Hepatocyte (in vitro differentiated cells): ENCODE measurements at regions not wholly inside any gene's neighbourhood (a gene's known extent, or its start where the extent isn't known, plus 50 kb on each side); places are given as distances from the start of the nearest gene placed in this dataset.

Source experiments
- DNase-seq: peaks from one replicate; pipeline ENCODE4 v3.0.0-alpha.2; 2016; ENCODE audit warnings: low spot score
- H2AFZ ChIP-seq: fragments of 200-600 bp; sonication (generic); 2 replicates; pipeline ENCODE4 v1.6.0; 2016; ENCODE audit warnings: antibody characterized with exemption, mild to moderate bottlenecking
- H3K27ac ChIP-seq: fragments of 200-600 bp; sonication (generic); 2 replicates; pipeline ENCODE4 v1.5.1; 2016; ENCODE audit warnings: mild to moderate bottlenecking
- H3K27me3 ChIP-seq: fragments of 200-600 bp; sonication (generic); 2 replicates; pipeline ENCODE4 v1.6.1; 2016
- H3K36me3 ChIP-seq: fragments of 200-600 bp; sonication (generic); replicated peaks from 2 replicates; pipeline ENCODE4 v1.5.1; 2016; ENCODE audit warnings: low read depth; ENCODE audit not compliant: insufficient read depth
- H3K4me1 ChIP-seq: fragments of 200-600 bp; sonication (generic); 2 replicates; pipeline ENCODE4 v1.5.1; 2016; ENCODE audit warnings: mild to moderate bottlenecking, moderate library complexity; ENCODE audit not compliant: insufficient read depth
- H3K4me2 ChIP-seq: fragments of 200-600 bp; sonication (generic); 2 replicates; pipeline ENCODE4 v1.6.0; 2016
- H3K4me3 ChIP-seq: fragments of 200-600 bp; sonication (generic); 2 replicates; pipeline ENCODE4 v1.5.1; 2016; ENCODE audit warnings: mild to moderate bottlenecking
- H3K79me2 ChIP-seq: fragments of 200-600 bp; sonication (generic); 2 replicates; pipeline ENCODE4 v1.6.0; 2017; ENCODE audit warnings: mild to moderate bottlenecking
- H3K9me2 ChIP-seq: fragments of 200-600 bp; sonication (generic); replicated peaks from 2 replicates; pipeline ENCODE4 v1.6.0; 2017; ENCODE audit warnings: mild to moderate bottlenecking; ENCODE audit not compliant: insufficient read depth
- H3K9me3 ChIP-seq: fragments of 200-600 bp; sonication (generic); 2 replicates; pipeline ENCODE4 v1.5.1; 2016; ENCODE audit warnings: low read depth, mild to moderate bottlenecking
- H4K20me1 ChIP-seq: fragments of 200-600 bp; sonication (generic); 2 replicates; pipeline ENCODE4 v1.6.0; 2016; ENCODE audit warnings: mild to moderate bottlenecking; ENCODE audit not compliant: insufficient read depth, poor library complexity, severe bottlenecking
- EZH2 ChIP-seq: fragments of 200-600 bp; sonication (generic); IDR thresholded peaks from 2 replicates; pipeline ENCODE4 v1.6.1; 2016; ENCODE audit warnings: antibody characterized with exemption, mild to moderate bottlenecking, borderline replicate concordance
- EZH2phosphoT487 ChIP-seq: fragments of 200-600 bp; sonication (generic); IDR thresholded peaks from one replicate; pipeline ENCODE4 v1.6.1; 2018; ENCODE audit warnings: antibody characterized with exemption, mild to moderate bottlenecking, low read depth, moderate library complexity; ENCODE audit not compliant: unreplicated experiment, severe bottlenecking
- WGBS: methylation state at CpG from one replicate; pipeline ENCODE4 v1.1.6; 2016; ENCODE audit warnings: low lambda C conversion rate; ENCODE audit errors: missing lambda C conversion rate; 5-methylcytosine and 5-hydroxymethylcytosine counted together
- TF ChIP-seq, protein P1 (sequence below): fragments of 200-600 bp; sonication (generic); IDR thresholded peaks from 2 replicates; pipeline ENCODE4 v1.5.1; 2016; ENCODE audit warnings: antibody characterized with exemption, mild to moderate bottlenecking; ENCODE audit not compliant: poor library complexity

DNA sequence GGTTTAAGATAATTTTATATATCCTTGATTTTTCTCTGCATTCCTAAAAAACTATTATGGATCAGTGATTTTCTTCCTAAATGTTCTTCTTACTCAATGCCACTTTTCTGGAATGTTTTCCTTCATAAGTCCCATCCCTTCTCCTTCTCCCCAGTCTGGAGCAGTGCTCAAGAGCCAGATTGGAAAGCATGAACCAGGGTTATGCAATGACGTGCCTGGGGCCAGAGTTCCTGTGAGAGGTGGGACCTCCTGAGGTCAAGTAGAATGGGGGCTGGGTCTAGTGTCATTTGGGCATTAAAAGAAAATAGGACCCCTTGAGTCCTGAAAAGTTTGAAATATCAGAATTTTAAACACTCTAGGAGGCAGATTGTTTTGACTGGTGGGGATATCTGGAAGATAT is 132.0 kb upstream of the NPY start:
- DNase-seq: no peak
- WGBS: 50% methylated on average over 1 of the region's 1 CpG
- no peaks in the 10 kb centered on the region for H4K20me1 ChIP-seq
- TF ChIP-seq, protein P1, sequence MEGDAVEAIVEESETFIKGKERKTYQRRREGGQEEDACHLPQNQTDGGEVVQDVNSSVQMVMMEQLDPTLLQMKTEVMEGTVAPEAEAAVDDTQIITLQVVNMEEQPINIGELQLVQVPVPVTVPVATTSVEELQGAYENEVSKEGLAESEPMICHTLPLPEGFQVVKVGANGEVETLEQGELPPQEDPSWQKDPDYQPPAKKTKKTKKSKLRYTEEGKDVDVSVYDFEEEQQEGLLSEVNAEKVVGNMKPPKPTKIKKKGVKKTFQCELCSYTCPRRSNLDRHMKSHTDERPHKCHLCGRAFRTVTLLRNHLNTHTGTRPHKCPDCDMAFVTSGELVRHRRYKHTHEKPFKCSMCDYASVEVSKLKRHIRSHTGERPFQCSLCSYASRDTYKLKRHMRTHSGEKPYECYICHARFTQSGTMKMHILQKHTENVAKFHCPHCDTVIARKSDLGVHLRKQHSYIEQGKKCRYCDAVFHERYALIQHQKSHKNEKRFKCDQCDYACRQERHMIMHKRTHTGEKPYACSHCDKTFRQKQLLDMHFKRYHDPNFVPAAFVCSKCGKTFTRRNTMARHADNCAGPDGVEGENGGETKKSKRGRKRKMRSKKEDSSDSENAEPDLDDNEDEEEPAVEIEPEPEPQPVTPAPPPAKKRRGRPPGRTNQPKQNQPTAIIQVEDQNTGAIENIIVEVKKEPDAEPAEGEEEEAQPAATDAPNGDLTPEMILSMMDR: no peak
- TF ChIP-seq EZH2: no peak
- no peak for TF ChIP-seq EZH2phosphoT487
- peaks cover 4% of the 10 kb centered on the region for H3K9me3 ChIP-seq
- H2AFZ ChIP-seq: no peak overlapping the region
- H3K4me2 ChIP-seq: no peak overlapping the region
- no peak overlapping the region for H3K4me3 ChIP-seq
- H3K27ac ChIP-seq: peak overlapping the region; percentile 88
- H3K4me1 ChIP-seq: peaks cover 7% of the 10 kb centered on the region
- H3K27me3 ChIP-seq: no peaks in the 10 kb centered on the region
- no peaks in the 10 kb centered on the region for H3K36me3 ChIP-seq
- no peaks in the 10 kb centered on the region for H3K9me2 ChIP-seq
- no peaks in the 10 kb centered on the region for H3K79me2 ChIP-seq

DNA sequence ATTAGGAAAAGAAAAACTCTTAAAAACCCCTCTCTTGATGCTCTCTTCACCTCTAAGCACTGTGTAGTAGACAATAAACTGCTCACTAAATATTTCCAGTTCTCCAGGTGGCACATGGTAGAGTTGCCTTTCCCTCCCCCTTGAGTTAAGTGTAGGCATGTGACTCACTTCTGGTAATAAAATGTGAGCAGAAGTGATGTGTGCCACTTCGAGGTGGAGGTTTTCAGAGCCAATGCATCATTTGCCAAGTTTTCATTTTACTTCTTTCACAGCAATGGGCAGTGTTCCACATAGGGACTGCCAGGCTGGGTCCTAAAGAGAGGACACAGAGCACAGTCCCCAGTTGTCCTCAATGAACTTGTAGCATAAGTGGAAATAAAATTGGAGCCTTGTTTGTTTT is 131.6 kb upstream of the NPY start:
- TF ChIP-seq, protein P1: no peak
- TF ChIP-seq EZH2: no peak
- TF ChIP-seq EZH2phosphoT487: no peak
- H4K20me1 ChIP-seq: no peaks in the 10 kb centered on the region
- 48% methylated on average over 1 of the region's 1 CpG for WGBS
- H3K9me3 ChIP-seq: peaks cover 4% of the 10 kb centered on the region
- H3K27me3 ChIP-seq: no peaks in the 10 kb centered on the region
- peaks cover 7% of the 10 kb centered on the region for H3K4me1 ChIP-seq
- DNase-seq: peak; percentile 47
- H3K4me3 ChIP-seq: no peak overlapping the region
- peak overlapping the region; percentile 39 for H3K4me2 ChIP-seq
- H2AFZ ChIP-seq: no peak overlapping the region
- H3K36me3 ChIP-seq: no peaks in the 10 kb centered on the region
- H3K9me2 ChIP-seq: no peaks in the 10 kb centered on the region
- H3K79me2 ChIP-seq: no peaks in the 10 kb centered on the region
- peak overlapping the region; percentile 88 for H3K27ac ChIP-seq

DNA sequence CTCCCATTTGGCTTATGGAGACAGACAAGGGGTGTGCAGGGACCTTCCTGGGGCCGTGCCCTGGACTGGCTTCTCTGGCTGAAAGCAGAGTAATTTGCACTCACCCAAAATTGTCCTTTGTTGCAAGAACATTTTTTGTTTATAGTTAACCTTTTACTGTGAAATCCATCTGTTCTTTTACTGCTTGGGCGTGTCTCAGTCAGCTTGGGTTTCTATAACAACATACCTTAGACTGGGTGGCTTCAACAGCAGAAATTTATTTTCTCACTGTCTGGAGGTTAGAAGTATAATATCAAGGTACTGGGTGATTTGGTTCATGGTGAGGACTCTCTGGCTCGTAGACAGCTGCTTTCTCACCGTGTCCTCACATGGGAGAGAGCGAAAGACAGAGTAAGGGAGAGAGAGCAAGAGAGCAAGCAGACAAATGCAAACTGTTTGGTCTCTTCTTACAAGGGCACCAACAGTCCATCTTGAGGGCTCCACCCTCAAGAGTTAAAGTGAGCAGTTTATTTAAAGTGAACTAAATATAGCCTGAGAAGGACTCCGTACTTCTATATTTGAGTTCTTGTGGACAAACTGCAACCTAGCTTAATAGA is 131.0 kb upstream of the NPY start:
- peak overlapping the region; percentile 23 for H2AFZ ChIP-seq
- peaks cover 7% of the 10 kb centered on the region for H3K4me1 ChIP-seq
- 56% methylated on average over 6 of the region's 6 CpGs for WGBS
- H3K79me2 ChIP-seq: no peaks in the 10 kb centered on the region
- no peaks in the 10 kb centered on the region for H4K20me1 ChIP-seq
- H3K27me3 ChIP-seq: no peaks in the 10 kb centered on the region
- peak overlapping the region; percentile 88 for H3K27ac ChIP-seq
- peak overlapping the region; percentile 39 for H3K4me2 ChIP-seq
- no peak for DNase-seq
- H3K9me3 ChIP-seq: peaks cover 4% of the 10 kb centered on the region
- H3K4me3 ChIP-seq: no peak overlapping the region
- TF ChIP-seq, protein P1: no peak
- TF ChIP-seq EZH2phosphoT487: no peak
- no peak for TF ChIP-seq EZH2
- H3K36me3 ChIP-seq: no peaks in the 10 kb centered on the region
- H3K9me2 ChIP-seq: no peaks in the 10 kb centered on the region

DNA sequence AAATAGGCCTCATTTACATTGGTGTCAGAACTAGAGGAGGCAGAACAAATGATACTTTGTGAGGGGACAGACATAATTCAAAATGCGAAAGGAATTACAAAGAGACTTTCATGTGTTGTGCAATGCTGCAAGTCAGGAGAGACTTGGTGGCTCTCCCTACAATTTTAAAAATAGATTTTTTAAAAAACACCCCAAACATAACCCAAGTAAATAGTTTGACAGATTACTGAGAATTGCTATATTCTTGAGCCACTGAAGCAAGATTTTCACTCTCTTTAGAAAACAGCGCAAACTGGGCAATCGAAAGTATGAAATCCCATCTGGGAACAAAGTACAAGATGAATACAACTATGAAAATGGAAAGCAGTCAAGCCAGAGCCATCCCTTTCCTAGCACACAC is 126.3 kb upstream of the NPY start:
- no peak overlapping the region for H3K4me2 ChIP-seq
- H3K27ac ChIP-seq: no peak overlapping the region
- H3K9me2 ChIP-seq: no peaks in the 10 kb centered on the region
- H3K27me3 ChIP-seq: no peaks in the 10 kb centered on the region
- H3K79me2 ChIP-seq: no peaks in the 10 kb centered on the region
- no peak for DNase-seq
- H3K36me3 ChIP-seq: no peaks in the 10 kb centered on the region
- WGBS: 97% methylated on average over 3 of the region's 3 CpGs
- H4K20me1 ChIP-seq: no peaks in the 10 kb centered on the region
- H3K4me1 ChIP-seq: peaks cover 5% of the 10 kb centered on the region
- no peak overlapping the region for H3K4me3 ChIP-seq
- TF ChIP-seq, protein P1: no peak
- TF ChIP-seq EZH2phosphoT487 (no peak), EZH2 (no peak)
- no peaks in the 10 kb centered on the region for H3K9me3 ChIP-seq
- H2AFZ ChIP-seq: no peak overlapping the region
